Fibroblast of lung (primary cell): ENCODE measurements at regions not wholly inside any gene's neighbourhood (a gene's known extent, or its start where the extent isn't known, plus 50 kb on each side); places are given as distances from the start of the nearest gene placed in this dataset.

Experiments used
- DNase-seq, 2 donors: peaks; one replicate each; pipeline versions ENCODE4 v3.0.0 to v3.0.0-alpha.2; 2010; ENCODE audit warnings: low read depth in 2 of 2
- H2AFZ ChIP-seq: 2 replicates; pipeline ENCODE4 v1.5.1; 2012; ENCODE audit warnings: low read length, control low read depth, inconsistent platforms
- H3K27ac ChIP-seq: 2 replicates; pipeline ENCODE4 v1.5.1; 2011; ENCODE audit warnings: low read length, control low read depth; ENCODE audit not compliant: insufficient read depth
- H3K27me3 ChIP-seq: 2 replicates; pipeline ENCODE4 v1.5.1; 2011; ENCODE audit warnings: mild to moderate bottlenecking, low read length; ENCODE audit not compliant: control insufficient read depth, insufficient read depth
- H3K36me3 ChIP-seq: 2 replicates; pipeline ENCODE4 v1.5.1; 2011; ENCODE audit warnings: low read length; ENCODE audit not compliant: control insufficient read depth, insufficient read depth
- H3K4me1 ChIP-seq: 2 replicates; pipeline ENCODE4 v1.5.1; 2011; ENCODE audit warnings: low read length; ENCODE audit not compliant: control insufficient read depth, insufficient read depth; ENCODE audit errors: extremely low read depth
- H3K4me2 ChIP-seq: 2 replicates; pipeline ENCODE4 v1.5.1; 2011; ENCODE audit warnings: low read length, control low read depth; ENCODE audit not compliant: insufficient read depth; ENCODE audit errors: extremely low read depth
- H3K4me3 ChIP-seq, 4 experiments: fragments of 200-600 bp in 1 of 4; sonication (generic) in 1 of 4; replicated peaks in 1 of 4; 2 replicates each; pipeline ENCODE4 v1.5.1; 2011 to 2016; ENCODE audit warnings: low read length in 4 of 4, low read depth in 3 of 4, mild to moderate bottlenecking in 3 of 4, control low read depth in 2 of 4, inconsistent platforms in 1 of 4, mixed read lengths in 1 of 4; ENCODE audit not compliant: insufficient read depth in 1 of 4; ENCODE audit errors: control extremely low read depth in 1 of 4
- H3K79me2 ChIP-seq: 2 replicates; pipeline ENCODE4 v1.5.1; 2012; ENCODE audit warnings: mild to moderate bottlenecking, low read length, inconsistent platforms; ENCODE audit not compliant: control insufficient read depth, insufficient read depth
- H3K9ac ChIP-seq: 2 replicates; pipeline ENCODE4 v1.5.1; 2011; ENCODE audit warnings: mild to moderate bottlenecking, low read length, control low read depth; ENCODE audit not compliant: insufficient read depth
- H3K9me3 ChIP-seq: 2 replicates; pipeline ENCODE4 v1.5.1; 2012; ENCODE audit warnings: low read depth, low read length; ENCODE audit not compliant: control insufficient read depth, insufficient read depth
- H4K20me1 ChIP-seq: 2 replicates; pipeline ENCODE4 v1.5.1; 2011; ENCODE audit warnings: low read length; ENCODE audit not compliant: control insufficient read depth, insufficient read depth; ENCODE audit errors: extremely low read depth
- EZH2 ChIP-seq: IDR thresholded peaks from 2 replicates; pipeline ENCODE4 v1.5.1; 2012; ENCODE audit warnings: low read length, control low read depth, mild to moderate bottlenecking; ENCODE audit errors: missing control alignments
- TF ChIP-seq, protein P1 (sequence below), 2 donors: IDR thresholded peaks in 1 of 2; conservative IDR thresholded peaks in 1 of 2; 1 replicate in 1 of 2; 2 replicates in 1 of 2; pipeline ENCODE4 v1.5.1; 2011 to 2012; ENCODE audit warnings: low read length in 2 of 2, control low read depth in 1 of 2, inconsistent platforms in 1 of 2, low read depth in 1 of 2, mild to moderate bottlenecking in 1 of 2

DNA sequence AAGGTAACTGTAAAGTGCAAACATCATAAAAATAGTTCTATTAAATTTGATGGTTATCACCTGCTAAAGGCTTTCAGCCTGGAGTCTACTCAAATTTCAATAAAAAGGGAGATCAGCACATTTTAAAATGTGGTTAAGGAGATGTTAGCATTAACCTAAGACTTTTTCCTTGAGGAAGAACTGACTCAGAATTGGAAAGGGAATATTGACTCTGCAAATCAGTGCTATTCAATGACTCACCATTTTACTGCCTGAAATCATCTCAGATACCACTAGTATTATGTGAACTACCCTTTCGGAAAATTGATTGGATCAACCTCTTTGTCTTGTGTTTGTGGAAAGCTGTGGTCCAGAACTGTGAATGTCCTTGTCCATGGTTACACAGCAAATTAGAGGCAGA, 113.3 kb downstream of the ADRB2 start:
- H3K9ac ChIP-seq = no peak overlapping the region
- no peak overlapping the region for H3K4me2 ChIP-seq
- H2AFZ ChIP-seq = no peak overlapping the region
- no peak overlapping the region for H3K27ac ChIP-seq
- no peaks in the 10 kb centered on the region for H4K20me1 ChIP-seq
- no peaks in the 10 kb centered on the region for H3K4me1 ChIP-seq
- H3K4me3 ChIP-seq = no peak overlapping the region
- no peaks in the 10 kb centered on the region for H3K9me3 ChIP-seq
- H3K79me2 ChIP-seq = no peaks in the 10 kb centered on the region
- no peaks in the 10 kb centered on the region for H3K36me3 ChIP-seq
- H3K27me3 ChIP-seq = no peaks in the 10 kb centered on the region
- TF ChIP-seq, protein P1, sequence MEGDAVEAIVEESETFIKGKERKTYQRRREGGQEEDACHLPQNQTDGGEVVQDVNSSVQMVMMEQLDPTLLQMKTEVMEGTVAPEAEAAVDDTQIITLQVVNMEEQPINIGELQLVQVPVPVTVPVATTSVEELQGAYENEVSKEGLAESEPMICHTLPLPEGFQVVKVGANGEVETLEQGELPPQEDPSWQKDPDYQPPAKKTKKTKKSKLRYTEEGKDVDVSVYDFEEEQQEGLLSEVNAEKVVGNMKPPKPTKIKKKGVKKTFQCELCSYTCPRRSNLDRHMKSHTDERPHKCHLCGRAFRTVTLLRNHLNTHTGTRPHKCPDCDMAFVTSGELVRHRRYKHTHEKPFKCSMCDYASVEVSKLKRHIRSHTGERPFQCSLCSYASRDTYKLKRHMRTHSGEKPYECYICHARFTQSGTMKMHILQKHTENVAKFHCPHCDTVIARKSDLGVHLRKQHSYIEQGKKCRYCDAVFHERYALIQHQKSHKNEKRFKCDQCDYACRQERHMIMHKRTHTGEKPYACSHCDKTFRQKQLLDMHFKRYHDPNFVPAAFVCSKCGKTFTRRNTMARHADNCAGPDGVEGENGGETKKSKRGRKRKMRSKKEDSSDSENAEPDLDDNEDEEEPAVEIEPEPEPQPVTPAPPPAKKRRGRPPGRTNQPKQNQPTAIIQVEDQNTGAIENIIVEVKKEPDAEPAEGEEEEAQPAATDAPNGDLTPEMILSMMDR (conservative IDR thresholded peaks at IDR 0.05 in 1 of 2, IDR thresholded peaks at IDR 0.05 in 1 of 2; ENCODE audit: low read depth in 1 of 2, low read length in 2 of 2) = no peak
- TF ChIP-seq EZH2 = no peak
- peak; percentile 34 to 79 for DNase-seq

DNA sequence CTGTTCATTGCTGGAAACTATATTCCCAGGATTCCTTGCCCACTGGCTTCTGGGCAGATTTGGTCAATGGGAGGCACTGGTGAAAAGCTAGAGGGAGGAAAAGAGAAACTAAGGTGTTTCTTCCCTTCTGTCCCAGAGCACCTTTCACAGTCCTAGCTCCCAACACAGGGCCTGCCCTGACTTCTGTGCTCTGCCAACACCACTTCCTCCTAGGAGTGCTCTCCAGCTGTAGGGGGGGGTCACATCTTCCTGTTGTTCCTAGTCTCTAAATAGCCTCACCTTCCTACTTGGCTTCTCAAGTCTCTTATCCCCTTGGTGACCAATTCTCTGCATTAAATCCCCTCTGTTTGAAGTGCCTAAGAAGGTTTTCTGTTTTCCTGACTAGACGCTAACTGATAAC, 115.4 kb downstream of the ADRB2 start:
- Histone ChIP-seq H3K79me2 (no peaks in the 10 kb centered on the region), H3K27me3 (no peaks in the 10 kb centered on the region), H3K4me2 (no peak overlapping the region), H3K36me3 (no peaks in the 10 kb centered on the region), H4K20me1 (no peaks in the 10 kb centered on the region), H2AFZ (no peak overlapping the region), H3K4me3 (no peak overlapping the region), H3K9me3 (no peaks in the 10 kb centered on the region), H3K9ac (no peak overlapping the region), H3K27ac (no peak overlapping the region), H3K4me1 (no peaks in the 10 kb centered on the region)
- no peak for TF ChIP-seq EZH2
- TF ChIP-seq, protein P1 (conservative IDR thresholded peaks at IDR 0.05 in 1 of 2, IDR thresholded peaks at IDR 0.05 in 1 of 2; ENCODE audit: low read depth in 1 of 2, low read length in 2 of 2) = no peak
- no peak for DNase-seq

DNA sequence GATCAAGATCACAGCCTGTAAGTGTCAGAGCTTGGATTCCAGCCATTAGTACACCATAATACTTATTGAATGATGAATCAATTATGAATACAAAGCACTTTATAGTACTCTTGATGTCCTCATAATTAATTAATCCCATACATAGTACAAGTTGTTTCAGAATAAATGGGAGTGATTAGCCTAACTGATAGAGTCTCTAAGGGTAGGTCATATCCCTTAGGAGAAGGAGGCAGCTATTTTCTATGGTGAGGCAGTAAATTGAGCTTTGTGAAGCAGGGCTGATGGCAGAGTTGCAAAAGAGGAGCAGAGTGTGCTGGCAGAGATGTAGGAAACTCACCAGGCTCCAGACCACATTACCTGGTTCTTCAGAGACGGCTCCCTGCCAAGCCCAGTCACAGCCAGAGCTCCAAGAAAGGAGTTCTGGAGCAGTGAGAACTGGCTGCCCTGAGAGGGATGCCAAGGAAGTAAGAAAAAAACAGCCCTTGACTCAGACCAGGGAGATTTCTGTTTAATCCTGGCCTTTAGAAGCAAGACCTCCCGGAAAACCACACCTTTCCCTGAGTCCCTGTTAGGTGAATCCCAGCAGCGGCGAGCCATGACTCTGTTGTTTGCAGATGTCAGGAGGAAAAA, 112.9 kb downstream of the SH3TC2 start:
- Histone ChIP-seq H3K79me2 (no peaks in the 10 kb centered on the region), H3K4me2 (no peak overlapping the region), H3K9ac (no peak overlapping the region), H3K4me1 (no peaks in the 10 kb centered on the region), H3K27me3 (no peaks in the 10 kb centered on the region), H3K4me3 (no peak overlapping the region), H3K27ac (no peak overlapping the region), H3K9me3 (no peaks in the 10 kb centered on the region), H2AFZ (no peak overlapping the region), H3K36me3 (no peaks in the 10 kb centered on the region), H4K20me1 (no peaks in the 10 kb centered on the region)
- TF ChIP-seq EZH2 = no peak
- TF ChIP-seq, protein P1 (conservative IDR thresholded peaks at IDR 0.05 in 1 of 2, IDR thresholded peaks at IDR 0.05 in 1 of 2; ENCODE audit: low read depth in 1 of 2, low read length in 2 of 2) = no peak
- DNase-seq = peak in 1 of 2 donors; percentile 29
